Renal pelvis (tissue), 1 donor: ENCODE measurements at regions not wholly inside any gene's neighbourhood (a gene's known extent, or its start where the extent isn't known, plus 50 kb on each side); places are given as distances from the start of the nearest gene placed in this dataset.

Experiments
- DNase-seq: peaks from one replicate; pipeline ENCODE4 v3.0.0-alpha.2; 2013

GRCh38 chr1:56033321-56034037 lies 545.9 kb downstream of the PLPP3 start:
- DNase-seq = no peak

GRCh38 chr1:56032096-56032676 lies 547.2 kb downstream of the PLPP3 start:
- no peak for DNase-seq

DNA sequence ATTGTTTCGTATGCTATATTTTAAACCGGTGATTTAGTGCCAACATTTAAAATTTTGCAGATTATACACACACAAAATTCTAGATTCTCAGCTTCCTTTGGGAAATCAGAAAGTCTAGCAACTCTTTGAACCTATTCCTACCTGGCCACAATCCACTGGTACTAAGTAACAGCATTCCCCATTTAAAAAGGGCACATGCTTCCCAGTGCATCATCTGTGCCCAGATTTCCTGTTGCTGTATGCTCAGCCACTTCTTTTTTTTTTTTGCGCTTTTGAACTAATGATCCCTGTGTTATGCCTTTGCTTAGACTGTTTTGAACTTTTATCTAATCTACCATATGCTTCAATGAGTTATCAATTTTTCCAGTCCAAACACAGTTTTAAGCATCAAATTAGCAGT lies 548.4 kb downstream of the PLPP3 start:
- DNase-seq = no peak

GRCh38 chr1:56029319-56030003 lies 549.9 kb downstream of the PLPP3 start:
- no peak for DNase-seq

DNA sequence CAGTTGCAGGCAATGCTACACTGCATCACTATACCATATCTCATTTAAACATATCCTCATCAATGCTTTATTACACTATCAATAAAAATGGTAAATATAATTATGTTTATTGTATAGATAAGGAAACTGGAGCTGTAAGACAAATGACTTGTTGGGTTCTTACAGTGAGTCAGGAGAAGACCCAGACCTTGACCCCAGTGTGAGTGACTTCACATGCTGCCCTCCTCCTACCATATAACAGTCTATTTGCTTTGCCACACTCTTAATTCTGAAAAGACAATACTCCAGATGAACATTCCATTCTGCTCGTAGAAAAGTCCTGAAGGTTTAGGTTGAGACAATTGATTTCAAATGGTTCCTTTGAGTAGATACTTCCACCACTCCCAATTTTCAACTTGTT lies 550.5 kb downstream of the PLPP3 start:
- no peak for DNase-seq

DNA sequence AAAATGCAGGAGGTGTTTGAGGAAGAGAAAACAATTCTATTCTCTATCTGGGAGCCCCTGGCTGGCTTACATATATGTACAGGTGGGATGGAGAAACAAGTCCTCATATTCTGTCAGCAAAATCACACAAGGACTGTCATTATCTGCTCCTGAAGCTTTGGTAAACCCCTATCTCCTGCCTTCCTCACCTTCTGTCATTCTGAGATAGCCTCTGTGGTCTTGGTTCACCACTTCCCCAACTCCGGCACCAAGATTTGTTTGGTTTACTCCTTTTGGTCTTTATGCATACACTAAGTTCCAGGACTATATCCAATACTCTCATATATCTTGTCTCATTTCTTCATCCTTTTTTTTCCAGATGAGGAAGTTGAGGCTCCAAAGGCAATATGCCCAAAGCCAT lies 551.1 kb downstream of the PLPP3 start:
- no peak for DNase-seq

GRCh38 chr1:56025942-56026341 lies 553.4 kb downstream of the PLPP3 start:
- DNase-seq = no peak

GRCh38 chr1:56024155-56024554 lies 555.2 kb downstream of the PLPP3 start:
- DNase-seq = no peak

DNA sequence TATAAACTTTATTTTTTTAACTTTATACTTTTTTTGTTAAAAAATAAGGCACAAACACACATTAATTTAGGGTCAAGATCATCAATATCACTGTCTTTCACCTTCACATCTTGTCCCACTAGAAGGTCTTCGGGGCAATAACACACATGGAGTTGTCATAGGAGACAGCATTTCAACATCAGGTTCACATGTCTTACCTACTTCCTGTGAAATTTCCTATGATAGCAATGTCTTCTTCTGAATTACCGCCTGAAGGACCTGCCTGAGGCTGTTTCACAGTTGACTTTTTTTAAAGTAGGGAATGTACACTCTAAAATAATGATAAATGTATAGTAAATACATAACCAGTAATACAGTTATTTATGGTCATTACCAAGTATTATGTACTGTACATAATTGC lies 559.4 kb downstream of the PLPP3 start:
- DNase-seq = no peak

DNA sequence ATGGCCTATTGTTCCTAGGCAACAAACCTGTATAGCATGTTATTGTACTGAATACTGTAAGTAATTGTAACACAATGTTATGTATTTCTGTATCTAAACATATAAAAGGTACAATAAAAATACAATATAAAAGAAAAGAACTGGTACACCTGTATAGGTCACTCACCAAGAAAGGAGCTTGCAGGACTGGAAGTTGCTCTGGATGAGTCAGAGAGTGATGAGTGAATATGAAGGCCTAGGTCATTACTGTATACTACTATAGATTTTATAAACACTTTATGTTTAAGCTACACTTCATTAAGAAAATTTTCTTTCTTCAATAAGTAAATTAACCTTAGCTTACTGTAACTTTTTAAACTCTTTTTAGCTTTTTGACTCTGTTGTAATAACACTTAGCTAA lies 559.9 kb downstream of the PLPP3 start:
- DNase-seq = no peak

DNA sequence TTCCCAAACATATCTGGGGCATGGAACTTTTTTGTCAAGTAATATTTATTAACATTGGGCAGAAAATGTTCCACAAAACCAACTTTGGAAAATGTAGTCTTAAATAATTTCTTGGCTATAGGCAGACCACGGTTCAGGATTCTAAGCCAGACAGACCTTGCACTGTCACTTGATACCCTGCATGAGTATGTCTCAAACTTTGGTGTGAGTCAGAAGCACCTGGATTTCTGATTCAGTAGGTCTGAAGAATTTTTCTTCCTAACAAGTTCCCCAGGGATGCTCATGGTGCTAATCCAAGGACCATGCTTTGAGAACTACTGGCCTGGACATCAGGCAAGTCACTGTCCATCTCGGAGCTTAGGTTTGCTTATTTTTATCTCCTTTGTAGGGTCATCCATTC lies 562.0 kb downstream of the PLPP3 start:
- DNase-seq = no peak

DNA sequence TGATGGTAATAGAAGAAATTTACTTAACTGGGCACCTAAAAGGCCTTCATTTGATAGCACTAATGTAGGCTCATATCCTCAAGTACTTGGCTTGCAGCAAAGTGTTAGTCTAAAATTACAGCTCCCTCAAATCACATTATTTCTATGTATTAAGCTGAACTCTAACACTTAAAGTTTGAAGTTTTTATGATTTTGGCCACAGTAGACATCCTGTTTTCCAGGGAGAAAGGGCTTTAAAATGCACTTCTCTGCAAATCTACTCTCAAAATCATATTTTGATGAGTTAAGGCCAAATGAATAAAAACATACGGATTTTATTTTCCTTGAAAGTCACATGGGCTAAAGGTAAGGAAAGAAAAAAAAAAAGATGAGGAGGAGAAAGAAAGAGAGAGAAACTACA lies 575.5 kb downstream of the PLPP3 start:
- peak; percentile 19 for DNase-seq

DNA sequence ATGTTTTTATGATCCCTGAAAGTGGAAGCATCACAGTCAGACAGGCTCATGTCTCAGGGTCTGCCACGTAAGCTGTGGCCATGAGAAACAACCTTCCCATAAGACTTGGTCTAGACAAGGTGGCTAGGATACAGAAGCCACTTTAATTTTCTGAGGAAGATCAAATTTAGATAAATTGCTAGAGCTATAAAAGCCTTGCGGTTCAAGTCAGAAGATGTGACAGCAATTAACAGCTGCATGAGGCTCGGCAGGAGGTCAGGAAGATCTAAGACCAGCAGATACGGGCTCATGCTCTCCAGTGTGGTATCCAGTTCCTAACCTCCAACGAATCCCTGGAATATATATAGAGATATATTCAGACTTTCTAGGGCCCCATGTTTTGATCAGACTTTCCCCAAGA lies 577.1 kb downstream of the PLPP3 start:
- DNase-seq = no peak

- no peak for DNase-seq
Observed at GRCh38 chr1:56000424-56000823, 578.9 kb downstream of the PLPP3 start.

DNA sequence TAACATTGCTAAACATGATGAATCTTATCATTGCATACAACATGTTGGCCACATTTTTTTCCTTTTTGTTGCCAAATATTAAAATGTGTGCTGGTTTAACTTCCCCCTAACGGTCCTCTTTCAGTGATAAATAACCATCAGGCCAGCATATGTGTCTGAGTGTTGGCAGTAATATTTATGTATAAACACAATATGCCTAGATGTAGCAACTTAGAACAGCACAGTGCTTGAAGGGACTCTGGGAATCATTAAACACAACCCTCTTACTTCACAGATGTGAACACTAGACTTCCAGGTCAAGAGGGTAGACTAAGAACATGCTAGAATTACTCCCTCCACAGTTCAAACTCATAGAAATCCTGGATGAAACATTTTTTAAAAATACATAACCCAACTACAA lies 581.8 kb downstream of the PLPP3 start:
- no peak for DNase-seq

GRCh38 chr1:55993646-55994318 lies 585.6 kb downstream of the PLPP3 start:
- DNase-seq = no peak

- DNase-seq = no peak
Observed at GRCh38 chr1:55990007-55990406, 589.4 kb downstream of the PLPP3 start.

DNA sequence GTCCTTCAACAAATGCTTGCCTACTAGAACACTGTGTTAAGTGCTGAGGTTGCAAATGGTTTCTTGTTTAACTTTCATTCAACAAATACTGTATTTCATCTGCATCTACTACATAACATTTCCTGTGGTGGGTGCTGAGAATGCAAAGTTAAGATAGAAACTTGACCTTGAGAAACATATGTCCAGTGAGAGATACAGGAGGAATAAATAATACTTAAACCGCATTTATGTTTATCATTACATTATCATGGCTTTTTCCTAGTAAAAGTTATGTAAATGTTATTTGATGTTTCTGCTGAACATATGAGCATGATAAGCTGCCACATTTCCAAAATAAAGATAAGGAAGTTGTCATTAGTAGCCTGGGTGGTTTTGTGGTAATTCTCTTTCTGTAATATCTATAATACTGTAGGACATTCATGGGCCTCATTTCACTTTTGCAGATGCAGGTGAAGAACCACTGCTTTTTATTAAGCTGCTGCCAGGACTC lies 590.4 kb downstream of the PLPP3 start:
- no peak for DNase-seq

- no peak for DNase-seq
Observed at GRCh38 chr1:55987491-55988249, 591.7 kb downstream of the PLPP3 start.

GRCh38 chr1:55986003-55986402 lies 593.4 kb downstream of the PLPP3 start:
- DNase-seq = no peak

- no peak for DNase-seq
Observed at GRCh38 chr1:55981010-55981650, 598.2 kb downstream of the PLPP3 start.
